Endothelial cell (in vitro differentiated cells): ENCODE measurements at regions not wholly inside any gene's neighbourhood (a gene's known extent, or its start where the extent isn't known, plus 50 kb on each side); places are given as distances from the start of the nearest gene placed in this dataset.
"Not testable (repeated sequence)": the region's sequence is repeated elsewhere in the genome, so short reads cannot be mapped to it uniquely, and the experiment has no call there.

Source experiments
- DNase-seq: peaks from one replicate; pipeline ENCODE4 v3.0.0; 2021; ENCODE audit warnings: low spot score
- H3K27ac Mint-ChIP-seq: one replicate; pipeline ENCODE4 v1.8.0; 2021; ENCODE audit warnings: mixed read lengths, inconsistent platforms; ENCODE audit not compliant: unreplicated experiment
- H3K27me3 Mint-ChIP-seq: one replicate; pipeline ENCODE4 v1.8.0; 2021; ENCODE audit warnings: mild to moderate bottlenecking, moderate library complexity, mixed read lengths, inconsistent platforms; ENCODE audit not compliant: unreplicated experiment
- H3K36me3 Mint-ChIP-seq: one replicate; pipeline ENCODE4 v1.8.0; 2021; ENCODE audit warnings: mild to moderate bottlenecking, low read depth, mixed read lengths, inconsistent platforms; ENCODE audit not compliant: unreplicated experiment
- H3K4me1 Mint-ChIP-seq: one replicate; pipeline ENCODE4 v1.8.0; 2021; ENCODE audit warnings: mild to moderate bottlenecking, mixed read lengths, inconsistent platforms; ENCODE audit not compliant: unreplicated experiment
- H3K4me3 Mint-ChIP-seq: one replicate; pipeline ENCODE4 v1.8.0; 2021; ENCODE audit warnings: mild to moderate bottlenecking, mixed read lengths, inconsistent platforms; ENCODE audit not compliant: unreplicated experiment
- H3K9me3 Mint-ChIP-seq: one replicate; pipeline ENCODE4 v1.8.0; 2021; ENCODE audit warnings: mixed read lengths, inconsistent platforms; ENCODE audit not compliant: unreplicated experiment
- TF ChIP-seq, protein P1 (sequence below): fragments of 200-600 bp; sonication (generic); IDR thresholded peaks from one replicate; pipeline ENCODE4 v1.5.0; 2021; ENCODE audit warnings: antibody characterized with exemption; ENCODE audit not compliant: unreplicated experiment

GRCh38 chr16:86272744-86273143 lies 237.6 kb upstream of the FOXF1 start:
- Mint-ChIP-seq H3K27me3 (peaks cover 2% of the 10 kb centered on the region), H3K36me3 (no peaks in the 10 kb centered on the region)
- TF ChIP-seq, protein P1, sequence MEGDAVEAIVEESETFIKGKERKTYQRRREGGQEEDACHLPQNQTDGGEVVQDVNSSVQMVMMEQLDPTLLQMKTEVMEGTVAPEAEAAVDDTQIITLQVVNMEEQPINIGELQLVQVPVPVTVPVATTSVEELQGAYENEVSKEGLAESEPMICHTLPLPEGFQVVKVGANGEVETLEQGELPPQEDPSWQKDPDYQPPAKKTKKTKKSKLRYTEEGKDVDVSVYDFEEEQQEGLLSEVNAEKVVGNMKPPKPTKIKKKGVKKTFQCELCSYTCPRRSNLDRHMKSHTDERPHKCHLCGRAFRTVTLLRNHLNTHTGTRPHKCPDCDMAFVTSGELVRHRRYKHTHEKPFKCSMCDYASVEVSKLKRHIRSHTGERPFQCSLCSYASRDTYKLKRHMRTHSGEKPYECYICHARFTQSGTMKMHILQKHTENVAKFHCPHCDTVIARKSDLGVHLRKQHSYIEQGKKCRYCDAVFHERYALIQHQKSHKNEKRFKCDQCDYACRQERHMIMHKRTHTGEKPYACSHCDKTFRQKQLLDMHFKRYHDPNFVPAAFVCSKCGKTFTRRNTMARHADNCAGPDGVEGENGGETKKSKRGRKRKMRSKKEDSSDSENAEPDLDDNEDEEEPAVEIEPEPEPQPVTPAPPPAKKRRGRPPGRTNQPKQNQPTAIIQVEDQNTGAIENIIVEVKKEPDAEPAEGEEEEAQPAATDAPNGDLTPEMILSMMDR = no peak

GRCh38 chr16:86277221-86277620 lies 233.1 kb upstream of the FOXF1 start:
- Mint-ChIP-seq H3K36me3 (no peaks in the 10 kb centered on the region), H3K4me1 (no peaks in the 10 kb centered on the region), H3K27ac (no peak overlapping the region), H3K9me3 (no peaks in the 10 kb centered on the region), H3K27me3 (no peaks in the 10 kb centered on the region), H3K4me3 (no peak overlapping the region)
- DNase-seq = no peak
- TF ChIP-seq, protein P1 = no peak

More at GRCh38 chr16:86272744-86273143, 237.6 kb upstream of the FOXF1 start:
- H3K4me1 Mint-ChIP-seq = peaks cover 3% of the 10 kb centered on the region
- no peak overlapping the region for H3K4me3 Mint-ChIP-seq
- H3K27ac Mint-ChIP-seq = no peak overlapping the region
- H3K9me3 Mint-ChIP-seq = no peaks in the 10 kb centered on the region
- no peak for DNase-seq

DNA sequence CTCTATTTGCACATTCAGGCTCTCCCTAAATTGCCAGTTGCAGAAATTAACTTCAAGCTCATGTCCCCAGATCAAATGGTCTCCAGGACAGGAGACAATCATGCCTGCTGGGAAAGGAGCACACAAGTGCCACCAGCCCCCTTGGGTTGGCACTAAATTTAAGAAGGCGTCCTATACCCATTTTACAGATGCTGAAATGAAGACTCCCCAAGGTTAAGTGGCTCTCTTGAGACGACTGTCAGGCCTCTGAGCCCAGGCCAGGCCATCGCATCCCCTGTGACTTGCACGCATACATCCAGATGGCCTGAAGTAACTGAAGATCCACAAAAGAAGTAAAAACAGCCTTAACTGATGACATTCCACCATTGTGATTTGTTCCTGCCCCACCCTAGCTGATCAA lies 232.5 kb upstream of the FOXF1 start:
- H3K4me1 Mint-ChIP-seq, H3K4me3 Mint-ChIP-seq, H3K27ac Mint-ChIP-seq, DNase-seq, H3K36me3 Mint-ChIP-seq, H3K9me3 Mint-ChIP-seq, H3K27me3 Mint-ChIP-seq: not testable (repeated sequence)

- Mint-ChIP-seq H3K9me3 (no peaks in the 10 kb centered on the region), H3K4me1 (no peaks in the 10 kb centered on the region), H3K4me3 (no peak overlapping the region), H3K27me3 (peaks cover 1% of the 10 kb centered on the region), H3K27ac (no peak overlapping the region), H3K36me3 (no peaks in the 10 kb centered on the region)
- TF ChIP-seq, protein P1 = no peak
- no peak for DNase-seq
Observed at GRCh38 chr16:86281421-86281820, 228.9 kb upstream of the FOXF1 start.

DNA sequence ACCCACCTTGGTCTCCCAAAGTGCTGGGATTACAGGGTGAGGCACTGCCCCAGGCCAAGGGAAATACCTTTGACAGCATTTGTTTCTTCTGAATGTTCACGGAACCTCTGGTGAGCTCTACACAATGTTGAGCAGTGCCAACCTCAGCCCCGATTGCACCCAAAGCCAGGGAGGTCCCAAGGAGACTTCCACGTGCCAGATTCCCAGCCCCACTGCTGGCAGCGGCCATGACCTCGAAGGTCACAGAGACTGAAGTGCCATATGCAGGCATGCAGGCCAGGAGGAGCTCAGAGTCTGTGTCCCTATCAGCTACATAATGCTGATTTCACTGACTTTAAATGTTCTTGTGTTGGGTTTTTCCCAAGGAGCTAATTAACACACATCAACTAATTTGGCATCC lies 226.4 kb upstream of the FOXF1 start:
- Mint-ChIP-seq H3K36me3 (no peaks in the 10 kb centered on the region), H3K27ac (no peak overlapping the region), H3K27me3 (peaks cover 17% of the 10 kb centered on the region), H3K9me3 (no peaks in the 10 kb centered on the region), H3K4me1 (peaks cover 14% of the 10 kb centered on the region), H3K4me3 (no peak overlapping the region)
- DNase-seq = no peak
- TF ChIP-seq, protein P1 = no peak

DNA sequence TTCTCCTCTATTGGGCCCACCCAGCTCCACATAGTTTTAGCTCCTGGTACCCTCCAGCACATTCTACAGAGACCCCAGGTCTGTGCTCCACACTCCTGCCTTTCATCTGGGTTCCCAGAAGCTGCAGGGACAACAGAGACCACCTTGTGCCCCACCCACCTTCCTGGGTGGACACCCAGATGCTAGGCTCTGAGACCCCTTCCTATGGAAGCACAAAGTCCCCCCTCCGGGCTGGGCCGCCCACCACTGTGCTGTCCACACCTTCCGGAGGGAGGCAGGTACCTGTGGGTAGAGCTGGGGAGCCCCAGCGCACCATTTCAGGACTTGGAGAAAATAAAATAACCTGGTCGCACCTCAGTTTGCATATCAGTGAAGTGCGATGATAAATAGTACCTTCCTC lies 224.9 kb upstream of the FOXF1 start:
- no peaks in the 10 kb centered on the region for H3K36me3 Mint-ChIP-seq
- no peaks in the 10 kb centered on the region for H3K9me3 Mint-ChIP-seq
- H3K27me3 Mint-ChIP-seq = peaks cover 25% of the 10 kb centered on the region
- TF ChIP-seq, protein P1 = no peak
- H3K27ac Mint-ChIP-seq = no peak overlapping the region
- no peak for DNase-seq
- no peak overlapping the region for H3K4me3 Mint-ChIP-seq
- H3K4me1 Mint-ChIP-seq = peaks cover 15% of the 10 kb centered on the region
